DMS 273 (cell line): ENCODE measurements at regions not wholly inside any gene's neighbourhood (a gene's known extent, or its start where the extent isn't known, plus 50 kb on each side); places are given as distances from the start of the nearest gene placed in this dataset.

ENCODE experiments used
- DNase-seq: peaks from one replicate; lab custom pipeline; 2025; ENCODE audit not compliant: unreplicated experiment; lab: John Stamatoyannopoulos, UW

DNA sequence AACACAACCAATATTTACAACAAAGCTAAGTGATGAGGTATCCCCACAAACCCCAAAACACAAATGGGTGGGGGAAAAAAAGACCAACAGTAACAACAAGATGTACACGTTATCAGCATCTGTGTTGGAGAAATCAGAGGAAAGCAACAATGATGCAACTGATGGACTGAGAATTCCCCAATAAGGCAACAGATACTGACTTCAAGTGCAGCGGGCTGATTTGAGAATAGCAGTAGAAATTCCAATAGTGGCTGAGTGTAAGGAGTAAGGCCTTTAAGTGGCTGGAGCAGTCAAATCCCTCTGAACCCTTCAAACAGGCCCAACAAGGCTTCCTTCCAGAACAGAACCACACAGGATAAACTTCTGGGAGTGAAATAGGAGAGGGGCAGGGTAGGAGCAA, 97.6 kb downstream of the TM2D1 start:
- no peak for DNase-seq

DNA sequence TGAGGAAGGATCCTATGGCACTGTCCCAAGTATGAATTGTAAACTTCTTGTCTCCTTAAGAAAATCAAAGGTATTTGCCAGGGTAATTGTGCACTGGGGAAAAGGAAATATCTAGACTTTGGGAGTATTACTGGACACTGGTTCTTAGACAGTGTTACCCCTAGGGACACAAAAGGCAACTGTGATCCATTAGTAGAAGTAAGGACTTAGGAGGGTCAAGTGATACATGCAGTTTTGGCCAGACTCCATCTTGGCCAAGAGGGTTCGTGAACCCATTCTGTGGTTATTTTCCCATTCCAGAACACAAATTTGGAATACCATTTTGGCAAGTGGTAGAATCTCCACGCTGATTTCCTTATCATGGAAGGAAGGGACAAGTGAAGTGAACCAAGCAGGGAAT, 98.1 kb downstream of the TM2D1 start:
- no peak for DNase-seq

DNA sequence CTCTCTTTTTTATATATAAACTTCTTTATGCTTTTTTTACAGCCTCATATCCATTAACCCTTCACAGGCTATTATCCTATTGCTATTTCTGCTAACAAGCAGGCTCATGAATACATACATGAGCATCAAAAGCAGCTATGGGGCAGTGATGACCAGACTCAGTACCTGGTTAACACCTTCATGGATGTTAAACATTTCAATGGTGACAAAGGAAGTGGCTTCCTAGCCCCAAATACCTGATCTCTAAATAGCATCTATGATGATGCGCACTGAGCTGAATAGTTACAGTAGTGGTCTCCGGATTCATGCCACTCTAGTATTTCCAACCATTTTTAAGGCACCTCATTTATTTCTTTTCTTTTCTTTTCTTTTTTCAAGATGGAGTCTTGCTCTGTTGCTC, 101.1 kb downstream of the TM2D1 start:
- no peak for DNase-seq

DNA sequence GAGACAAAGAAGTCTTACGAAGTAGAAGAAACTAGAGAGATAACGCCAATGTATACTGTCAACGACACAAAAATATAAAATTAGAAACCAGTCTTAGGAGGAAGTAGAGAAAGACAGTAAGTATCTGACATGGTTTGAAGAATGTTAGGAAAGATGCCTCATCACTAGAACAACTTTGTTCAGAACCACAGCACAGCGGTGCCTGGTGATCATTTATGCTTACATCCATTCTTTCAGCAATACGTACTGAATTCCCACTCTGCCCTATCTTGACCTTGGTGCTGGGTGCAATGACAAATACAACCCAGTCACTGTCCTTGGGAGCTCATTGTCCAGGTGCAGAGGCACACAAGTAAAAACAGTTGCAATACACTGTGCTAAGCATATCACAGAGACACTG, 104.4 kb downstream of the TM2D1 start:
- no peak for DNase-seq

DNA sequence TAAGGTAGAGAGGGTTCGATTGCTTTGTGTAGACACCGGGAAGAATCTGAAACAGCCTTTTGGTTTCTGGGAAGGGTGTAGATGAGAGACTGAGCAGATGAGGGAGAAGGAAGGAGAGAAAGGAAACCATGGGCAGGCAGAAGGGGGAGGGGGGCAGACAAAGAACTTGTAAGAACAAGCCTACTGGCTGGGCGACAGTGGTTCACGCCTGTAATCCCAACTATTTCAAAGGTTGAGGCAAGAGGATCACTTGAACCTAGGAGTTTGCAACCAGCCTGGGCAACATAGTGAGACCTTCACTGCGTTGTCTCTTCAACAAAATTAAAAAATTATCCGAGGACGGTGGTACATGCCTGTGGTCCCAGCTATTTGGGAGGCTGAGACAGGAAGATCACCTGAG, 106.2 kb downstream of the TM2D1 start:
- DNase-seq, result no peak

DNA sequence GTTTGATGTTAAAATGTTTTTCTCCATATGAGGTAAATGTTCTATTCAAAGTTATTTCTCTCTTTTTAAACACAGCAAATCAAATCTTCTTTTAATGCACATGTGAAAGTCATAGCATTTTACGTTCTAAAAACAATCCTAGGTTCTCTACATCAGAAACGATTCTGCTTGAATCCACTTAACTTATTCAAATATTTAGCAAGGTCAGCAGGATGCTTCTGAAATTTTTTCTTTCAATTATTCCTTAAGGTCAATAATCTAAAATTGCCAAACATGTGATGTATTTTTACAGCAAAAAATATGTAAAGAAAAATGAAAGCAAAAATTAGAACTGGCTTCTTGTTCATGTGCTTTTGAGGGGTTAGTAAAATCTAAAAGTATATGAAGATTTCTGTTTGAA, 106.7 kb downstream of the TM2D1 start:
- DNase-seq, result no peak

DNA sequence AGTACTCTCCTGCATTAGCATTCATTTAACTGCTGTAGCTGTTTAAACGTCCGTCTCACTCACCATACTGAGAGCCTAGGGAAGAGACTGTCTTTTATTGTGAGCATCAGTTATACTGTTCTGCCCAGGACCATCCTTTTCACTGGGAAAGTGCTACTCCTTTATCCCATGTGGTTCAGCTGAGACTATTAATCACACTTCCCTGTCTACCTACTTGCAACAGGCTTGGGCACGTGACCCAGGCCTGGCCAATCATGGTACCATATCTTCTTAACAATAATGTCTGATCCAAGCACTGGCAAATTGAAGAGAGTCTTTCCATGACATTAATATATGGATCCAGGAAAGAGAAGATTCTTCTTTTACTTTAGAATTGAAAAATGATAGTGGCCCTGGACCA, 108.1 kb downstream of the TM2D1 start:
- no peak for DNase-seq

DNA sequence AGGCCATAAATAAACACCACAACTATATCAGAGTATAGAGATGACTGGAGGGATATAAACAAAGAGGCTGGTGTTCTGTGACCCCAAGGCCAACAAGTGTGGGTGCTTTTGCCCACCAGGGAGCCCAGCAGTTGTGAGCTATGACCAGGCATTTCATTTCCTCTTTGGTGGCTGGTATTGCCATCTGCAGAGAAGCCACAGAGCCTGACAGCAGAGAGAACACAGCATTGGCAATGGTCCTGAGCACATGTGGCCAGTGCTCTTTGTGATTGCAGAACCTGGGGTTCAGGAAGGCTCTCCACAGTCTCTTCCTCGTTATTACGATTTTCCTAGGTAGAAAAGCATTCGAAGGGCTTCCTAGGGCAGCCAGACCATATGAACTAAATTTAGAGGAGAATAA, 112.3 kb downstream of the TM2D1 start:
- DNase-seq, result no peak

DNA sequence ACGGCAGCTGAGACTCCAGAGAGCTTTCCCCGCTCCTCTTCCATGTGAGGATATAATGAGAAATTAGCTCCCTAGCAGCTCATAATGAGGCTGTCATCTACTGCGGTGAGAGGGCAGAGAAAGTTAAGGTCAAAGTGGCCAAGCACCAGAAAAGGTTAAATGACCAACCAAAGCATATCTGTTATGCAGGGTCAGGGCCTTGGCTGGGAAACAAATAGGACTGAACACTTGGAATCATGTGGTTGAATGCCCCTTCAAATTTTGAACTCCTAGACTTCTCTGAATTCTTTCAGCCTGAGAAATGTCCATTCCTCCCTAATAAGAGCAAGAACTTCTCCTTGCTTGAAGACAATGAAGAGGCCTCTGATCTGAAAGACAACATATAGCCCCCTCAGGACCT, 115.9 kb downstream of the TM2D1 start:
- DNase-seq, result no peak

DNA sequence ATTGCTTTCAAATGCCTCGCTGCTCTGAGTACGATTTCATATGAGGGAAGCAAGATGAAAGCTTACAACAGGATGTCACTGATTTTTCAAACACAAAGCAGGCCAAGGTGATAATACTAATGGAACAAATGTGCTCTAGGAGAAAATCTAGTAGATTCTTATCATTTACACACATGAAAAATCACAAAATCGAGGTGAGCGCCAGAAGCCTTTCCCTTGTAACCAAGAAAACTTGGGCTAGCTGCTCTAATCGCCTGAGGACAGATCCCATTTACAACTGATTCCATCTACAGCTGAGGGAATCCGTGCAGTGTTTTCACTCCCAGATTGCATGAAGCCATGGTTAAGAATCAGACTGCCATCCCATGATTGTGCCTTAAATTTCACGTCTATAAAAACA, 117.5 kb downstream of the TM2D1 start:
- no peak for DNase-seq

DNA sequence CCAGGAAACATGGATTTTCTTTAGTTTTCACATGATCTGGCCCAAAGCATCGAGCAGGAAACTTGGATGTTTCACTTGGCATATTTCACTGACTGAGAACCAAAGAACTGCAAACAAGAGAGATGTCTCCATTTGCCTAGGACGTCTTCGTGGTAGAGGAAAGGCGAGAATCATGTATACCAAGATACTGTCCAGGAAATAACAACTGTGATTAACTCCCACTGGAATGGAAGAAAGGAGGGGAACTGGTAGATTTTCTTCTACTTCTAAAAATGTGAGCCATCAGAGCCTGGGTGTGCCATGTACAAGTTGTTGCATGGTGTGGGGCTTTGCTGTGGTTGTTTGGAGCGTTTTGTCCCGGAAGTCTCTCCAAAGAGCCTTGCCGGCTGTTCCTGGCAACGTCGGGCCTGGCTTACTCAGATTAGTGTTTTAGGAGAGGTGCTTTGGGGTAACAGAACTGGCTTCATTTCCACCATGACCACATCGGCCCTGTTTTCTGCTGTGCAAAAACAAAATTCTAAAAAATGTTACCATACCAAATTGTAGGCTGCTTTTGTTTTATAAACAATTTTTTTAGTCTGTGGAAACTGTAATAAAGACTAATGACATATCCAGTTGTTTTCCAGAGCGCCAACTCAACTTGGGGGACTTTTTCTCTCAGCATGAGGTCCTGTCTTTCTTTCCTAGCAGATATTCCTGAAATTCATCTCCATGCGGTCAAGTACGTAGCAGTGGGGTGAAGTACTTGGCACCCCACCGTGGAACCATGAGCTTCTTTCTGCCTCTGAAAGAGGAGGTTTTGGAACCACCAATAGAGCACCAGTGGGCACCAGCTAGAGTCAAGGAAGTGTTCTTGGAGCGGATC, 118.3 kb downstream of the TM2D1 start:
- no peak for DNase-seq

DNA sequence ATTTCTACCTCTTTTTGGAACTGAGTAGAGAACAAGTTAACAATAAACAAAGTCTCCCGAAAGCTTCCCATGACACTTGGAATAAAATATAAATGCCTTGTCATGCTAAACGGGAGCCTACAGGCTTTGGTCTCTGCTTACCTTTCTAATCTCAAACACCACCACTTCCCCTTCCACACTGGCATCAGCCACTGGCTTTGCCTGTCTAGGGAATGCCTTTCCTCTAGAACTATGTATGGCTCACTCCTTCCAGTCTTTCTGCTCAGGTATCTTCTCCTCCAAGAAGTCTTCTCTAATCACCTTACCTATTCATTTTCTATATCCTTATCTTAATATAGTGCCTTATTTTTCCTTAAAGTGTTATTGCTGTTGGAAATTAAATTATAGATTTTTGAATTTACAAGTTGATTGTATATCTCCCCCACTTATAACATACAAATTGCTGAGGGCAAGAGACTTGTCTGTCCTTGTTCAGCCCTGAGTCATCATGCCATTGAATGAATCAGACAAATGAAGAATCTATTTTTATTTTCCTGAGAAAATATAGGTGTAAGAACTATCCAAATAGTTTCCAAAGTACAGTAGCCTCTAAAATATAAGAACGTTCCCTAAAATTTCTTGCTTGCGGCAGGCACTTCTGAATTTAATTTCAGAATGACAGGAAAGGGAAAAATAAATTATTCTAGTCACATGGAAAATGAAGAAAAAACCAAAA, 119.2 kb downstream of the TM2D1 start:
- DNase-seq, result no peak

DNA sequence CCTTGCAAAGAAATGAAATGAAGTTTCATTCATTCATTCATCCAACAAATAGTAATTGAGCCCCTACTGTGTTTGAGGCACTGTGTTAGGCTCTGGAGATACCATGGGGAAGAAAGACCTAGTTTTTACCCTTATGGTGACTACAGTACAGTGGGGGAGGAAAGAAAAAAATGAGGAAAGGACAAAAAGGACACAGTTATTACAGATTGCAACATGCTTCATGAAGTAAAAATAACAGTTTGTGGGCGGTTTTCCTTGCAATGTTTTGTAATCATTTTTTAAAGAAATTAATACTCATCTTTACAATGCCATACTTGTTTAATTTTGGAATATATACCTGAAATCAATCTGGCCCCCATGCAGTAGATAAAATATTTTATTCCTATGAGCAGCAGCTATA, 120.3 kb downstream of the TM2D1 start:
- no peak for DNase-seq

DNA sequence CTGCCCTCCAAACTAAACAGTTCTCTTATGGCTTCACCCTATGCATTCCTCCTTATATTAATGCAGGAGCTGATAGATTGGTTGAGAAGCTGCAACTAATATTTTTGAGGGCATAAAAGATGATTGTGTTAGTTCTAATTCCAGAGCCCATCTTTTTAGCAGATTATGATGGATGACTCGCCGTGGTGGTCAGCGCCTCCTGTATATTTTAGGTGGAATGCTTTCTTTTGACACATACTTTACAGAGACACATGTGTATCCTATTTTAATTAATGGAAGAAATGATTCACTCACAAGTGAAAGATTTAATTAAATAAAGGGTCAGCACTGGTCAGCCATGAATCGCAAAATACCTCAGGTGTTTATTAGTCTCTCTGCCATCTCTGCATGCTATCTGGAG, 120.7 kb downstream of the TM2D1 start:
- no peak for DNase-seq

DNA sequence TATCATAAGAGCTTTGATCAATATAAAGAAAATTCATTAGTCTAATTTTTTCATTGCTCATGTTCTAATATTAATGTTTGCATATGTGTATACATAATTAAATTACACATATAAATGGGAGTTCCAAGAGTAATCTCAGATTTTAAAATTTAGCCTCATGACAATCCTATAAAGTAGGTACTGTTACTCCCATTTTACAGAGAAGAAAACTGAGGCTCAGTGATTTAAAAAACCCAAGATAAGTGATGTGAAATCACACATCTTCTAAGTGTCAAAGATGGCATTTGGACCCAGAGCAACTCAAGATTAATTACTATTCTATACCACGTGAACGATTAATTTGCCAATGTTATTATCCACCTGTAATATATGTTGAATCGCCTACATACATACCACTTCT, 122.3 kb downstream of the TM2D1 start:
- DNase-seq, result no peak

DNA sequence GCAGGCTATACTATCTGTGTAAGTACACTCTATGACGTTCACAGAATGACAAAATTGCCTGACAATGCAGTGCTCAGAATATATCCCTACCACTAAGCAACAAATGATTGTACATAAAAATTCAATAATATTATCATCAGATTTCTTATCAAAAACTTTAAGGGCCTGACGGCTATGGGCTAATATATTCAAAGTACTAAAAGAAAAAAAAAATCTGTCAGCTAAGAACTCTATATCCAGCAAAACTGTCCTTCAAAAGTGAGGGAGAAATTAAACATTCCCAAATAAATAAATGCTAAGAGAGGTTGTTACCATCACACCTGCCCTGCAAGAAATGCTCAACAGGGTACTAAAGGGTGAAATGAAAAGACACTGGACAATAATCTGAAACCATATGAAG, 127.3 kb downstream of the TM2D1 start:
- DNase-seq, result no peak

DNA sequence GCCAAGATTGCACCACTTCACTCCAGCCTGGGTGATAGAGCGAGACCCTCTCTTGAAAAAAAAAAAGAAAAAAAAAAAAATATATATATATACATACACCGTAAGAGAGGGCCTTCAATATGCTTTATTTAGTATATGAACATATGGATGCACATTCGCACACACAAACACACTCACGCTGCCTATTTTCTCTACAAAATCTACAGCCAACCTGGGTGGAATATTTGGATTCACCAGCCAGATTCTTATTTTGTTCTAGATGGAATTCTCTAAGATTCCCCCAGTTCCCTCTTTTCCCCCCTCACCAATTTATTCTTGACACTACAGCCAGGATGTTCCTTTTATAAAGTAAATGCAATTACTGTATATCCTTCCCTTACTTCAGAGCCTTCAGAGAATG, 131.6 kb downstream of the TM2D1 start:
- no peak for DNase-seq

DNA sequence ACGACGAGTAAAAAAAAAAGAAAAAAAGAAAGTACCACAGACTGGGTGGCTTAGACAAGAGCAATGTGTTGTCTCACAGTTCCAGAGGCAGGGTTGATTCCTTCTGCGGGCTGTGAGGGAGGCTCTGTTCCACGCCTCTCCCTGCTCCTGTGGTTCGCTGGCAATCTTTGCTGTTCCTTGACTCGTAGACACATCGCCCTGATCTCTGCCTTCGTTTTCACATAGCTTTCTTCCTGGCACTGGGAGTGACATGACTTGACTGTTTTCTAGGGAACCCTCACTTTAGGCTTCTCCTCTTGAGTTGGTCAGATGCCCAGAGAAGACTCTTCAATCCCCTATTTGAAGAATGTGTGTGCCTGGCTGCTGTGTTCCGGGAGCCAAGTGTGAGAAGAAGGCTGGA, 133.6 kb downstream of the TM2D1 start:
- no peak for DNase-seq

DNA sequence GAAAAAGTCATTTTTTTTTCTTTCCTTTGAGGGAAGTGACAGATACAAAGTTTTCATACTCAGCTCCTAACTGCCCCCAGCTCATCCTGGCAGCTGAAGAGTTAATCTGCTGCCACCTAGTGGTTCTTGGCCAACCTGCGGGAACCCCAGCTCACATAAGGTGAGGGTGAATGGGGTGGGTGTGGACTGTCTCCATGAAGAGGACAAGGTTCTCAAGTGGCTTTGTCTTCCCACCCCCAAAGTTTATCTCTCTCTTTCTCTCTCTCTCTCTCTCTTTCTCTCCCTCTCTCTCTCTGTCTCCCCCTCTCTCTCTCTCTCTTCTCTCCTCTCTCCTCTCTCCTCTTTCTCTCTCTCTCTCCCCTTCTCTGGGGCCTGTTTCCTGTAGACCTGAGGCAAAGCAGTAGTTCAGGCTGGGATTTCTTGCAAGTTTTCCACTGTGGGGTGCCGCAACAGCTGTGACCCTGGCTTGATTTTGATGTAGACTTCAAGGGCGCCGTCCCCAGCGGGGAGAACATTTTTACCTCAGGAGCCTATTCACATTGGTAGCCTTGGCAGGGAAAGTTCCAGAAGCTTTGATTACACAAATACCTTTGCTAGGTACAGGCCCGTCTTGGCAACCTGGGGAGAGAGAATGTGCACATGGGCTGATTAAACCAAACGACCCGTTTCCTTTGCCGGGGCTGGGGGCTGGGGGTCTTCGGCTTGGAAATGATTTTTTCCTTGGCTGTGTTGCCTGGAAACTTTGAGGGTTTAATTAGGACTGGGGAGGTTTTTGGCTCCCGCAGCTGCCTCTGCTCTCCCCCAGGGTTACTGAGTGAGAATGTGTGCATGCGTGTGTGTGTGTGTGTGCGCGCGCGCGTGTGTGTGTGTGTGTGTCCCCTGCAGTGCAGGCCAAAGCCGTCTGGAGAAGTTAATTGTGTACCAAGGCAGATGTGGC, 135.9 kb downstream of the TM2D1 start:
- DNase-seq, result peak; percentile 88

DNA sequence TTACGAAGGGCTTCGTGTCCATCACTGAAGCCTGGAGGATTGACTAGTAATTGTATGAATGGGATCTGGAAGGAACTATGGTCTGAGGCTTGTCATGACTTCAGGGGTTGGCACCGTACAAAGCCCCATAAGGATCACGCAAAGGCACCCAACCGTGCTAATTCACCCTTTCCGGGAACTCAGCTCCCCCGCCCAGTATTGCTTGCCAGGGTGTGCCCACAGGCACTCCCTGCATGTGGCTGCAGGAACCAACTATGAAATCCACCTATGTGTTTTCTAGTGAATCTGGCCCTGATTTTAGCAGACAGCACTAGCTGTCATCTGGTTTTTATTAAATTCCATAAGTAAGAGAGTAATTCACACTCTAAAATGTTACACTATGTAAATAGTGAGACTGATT, 139.2 kb downstream of the TM2D1 start:
- DNase-seq, result peak; percentile 42

DNA sequence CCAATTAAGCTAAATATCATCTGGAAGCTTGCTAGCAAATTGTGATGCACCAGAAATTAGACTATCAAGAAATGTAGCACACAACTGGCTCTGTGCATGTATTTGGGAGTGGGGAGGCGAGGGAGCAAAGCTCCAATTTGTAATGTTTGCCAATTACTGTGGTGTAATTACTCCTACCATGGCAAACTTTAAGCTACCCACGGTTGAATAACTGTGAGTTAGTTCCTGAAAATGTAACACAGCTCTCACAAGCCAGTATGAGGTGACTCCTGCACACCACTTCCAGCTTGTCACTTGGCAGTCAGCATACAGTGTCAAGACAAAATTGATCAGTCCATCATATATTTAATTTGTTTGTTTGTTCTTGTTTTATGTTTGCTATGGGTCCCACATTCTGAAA, 141.2 kb downstream of the TM2D1 start:
- DNase-seq, result no peak

DNA sequence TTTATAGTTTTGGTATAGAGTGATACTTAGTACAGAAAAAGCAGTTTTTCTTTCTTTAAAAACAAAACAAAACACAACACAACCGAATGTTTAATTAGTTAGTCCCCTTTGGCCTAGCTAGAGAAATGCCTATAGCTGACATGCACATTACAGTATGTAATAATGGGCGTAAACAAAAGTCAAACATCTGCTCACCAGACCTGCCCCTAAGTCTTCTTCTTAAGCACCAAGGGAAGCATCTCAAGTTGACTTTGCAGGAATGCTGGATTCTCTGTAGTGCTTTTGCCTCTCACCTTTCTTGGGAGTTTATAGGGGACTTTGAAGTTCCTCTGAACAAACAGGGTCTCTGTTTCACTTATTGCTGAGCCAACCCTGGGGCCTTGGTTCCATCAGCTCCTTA, 143.7 kb downstream of the TM2D1 start:
- no peak for DNase-seq
